GM23248 (cell line): ENCODE measurements at regions not wholly inside any gene's neighbourhood (a gene's known extent, or its start where the extent isn't known, plus 50 kb on each side); places are given as distances from the start of the nearest gene placed in this dataset.

Experiments used
- EZH2 ChIP-seq: fragments of 200-600 bp; sonication (generic); IDR thresholded peaks from 2 replicates; pipeline ENCODE4 v1.6.1; 2018; ENCODE audit warnings: antibody characterized with exemption, mild to moderate bottlenecking; ENCODE audit not compliant: insufficient read depth, poor library complexity, severe bottlenecking
- EZH2phosphoT487 ChIP-seq: fragments of 200-600 bp; sonication (generic); IDR thresholded peaks from 2 replicates; pipeline ENCODE4 v1.6.1; 2018; ENCODE audit warnings: antibody characterized with exemption, moderate library complexity, mild to moderate bottlenecking, low read depth; ENCODE audit not compliant: insufficient read depth

DNA sequence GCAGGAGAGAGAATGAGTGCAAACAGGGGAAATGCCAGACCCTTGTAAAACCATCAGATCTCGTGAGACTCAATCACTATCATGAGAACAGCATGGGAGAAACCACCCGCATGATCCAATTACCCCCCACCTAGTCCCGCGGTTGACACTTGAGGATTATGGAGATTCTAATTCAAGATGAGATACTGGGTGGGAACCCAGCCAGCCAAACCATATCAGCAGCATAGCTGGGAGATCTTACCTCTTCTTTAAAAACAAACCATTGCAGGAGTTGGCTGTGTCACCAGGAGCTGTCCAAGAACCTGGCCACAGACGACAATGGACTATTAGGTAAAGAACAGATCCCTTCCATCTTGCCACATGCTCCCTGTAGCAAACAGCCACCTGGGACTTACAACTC lies 422.7 kb downstream of the MATN1 start:
- TF ChIP-seq EZH2phosphoT487 = no peak
- TF ChIP-seq EZH2 = no peak
